ENCODE measurements at regions not wholly inside any gene's neighbourhood (a gene's known extent, or its start where the extent isn't known, plus 50 kb on each side); places are given as distances from the start of the nearest gene placed in this dataset.

DNA sequence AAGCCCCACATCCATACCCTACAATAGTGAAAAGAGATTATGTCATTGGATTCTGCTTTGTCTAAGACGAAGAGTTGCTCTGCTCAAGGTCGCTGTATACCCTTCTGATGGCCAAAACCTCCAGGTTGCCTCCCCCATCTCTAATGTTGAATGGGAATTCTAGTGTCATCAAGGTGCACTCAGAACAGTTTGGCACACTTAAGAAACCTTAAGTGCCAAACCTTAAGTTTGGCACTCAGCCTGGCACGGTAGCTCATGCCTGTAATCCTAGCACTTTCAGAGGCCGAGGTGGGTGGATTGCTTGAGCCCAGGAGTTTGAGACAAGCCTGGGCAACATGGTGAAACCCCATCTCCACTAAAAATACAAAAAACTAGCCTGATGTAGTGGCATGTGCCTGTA lies 1245.6 kb upstream of the SEL1L start:
- TF ChIP-seq EZH2phosphoT487 (IDR thresholded peaks at IDR 0.05; ENCODE audit: insufficient read depth, low read depth) (no peak), EZH2 (IDR thresholded peaks at IDR 0.05; ENCODE audit: insufficient read depth, poor library complexity, severe bottlenecking) (no peak)
